IPS-18c (cell line): ENCODE measurements at regions not wholly inside any gene's neighbourhood (a gene's known extent, or its start where the extent isn't known, plus 50 kb on each side); places are given as distances from the start of the nearest gene placed in this dataset.

Experiments
- H3K4me3 ChIP-seq: 2 replicates; pipeline ENCODE4 v1.7.0; 2013; ENCODE audit warnings: low read depth, mild to moderate bottlenecking, low read length, moderate library complexity; ENCODE audit not compliant: insufficient read depth
- H3K9me3 ChIP-seq: one replicate; pipeline ENCODE4 v1.6.1; 2013; ENCODE audit warnings: mild to moderate bottlenecking, low read length, moderate library complexity; ENCODE audit not compliant: control insufficient read depth, insufficient read depth

DNA sequence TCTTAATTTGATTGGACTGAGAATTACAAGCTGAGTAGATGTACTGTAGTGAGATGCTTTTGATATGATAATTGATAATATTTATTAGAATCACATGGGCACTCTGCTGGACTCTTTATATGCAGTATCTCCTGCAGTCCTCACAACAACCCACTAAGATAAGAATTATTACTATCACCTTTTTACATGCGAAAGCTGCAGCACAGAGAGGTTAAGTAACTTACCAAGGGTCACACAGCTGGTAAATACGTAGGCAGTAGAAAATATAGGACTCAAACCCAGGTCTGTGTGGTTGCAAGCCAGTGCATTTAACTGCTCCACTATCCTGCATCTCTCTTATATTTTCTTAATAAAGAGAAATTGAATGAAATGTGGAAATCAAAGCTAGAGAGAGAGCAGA, 392.8 kb upstream of the RORA start:
- no peaks in the 10 kb centered on the region for H3K9me3 ChIP-seq
- H3K4me3 ChIP-seq: no peak overlapping the region

DNA sequence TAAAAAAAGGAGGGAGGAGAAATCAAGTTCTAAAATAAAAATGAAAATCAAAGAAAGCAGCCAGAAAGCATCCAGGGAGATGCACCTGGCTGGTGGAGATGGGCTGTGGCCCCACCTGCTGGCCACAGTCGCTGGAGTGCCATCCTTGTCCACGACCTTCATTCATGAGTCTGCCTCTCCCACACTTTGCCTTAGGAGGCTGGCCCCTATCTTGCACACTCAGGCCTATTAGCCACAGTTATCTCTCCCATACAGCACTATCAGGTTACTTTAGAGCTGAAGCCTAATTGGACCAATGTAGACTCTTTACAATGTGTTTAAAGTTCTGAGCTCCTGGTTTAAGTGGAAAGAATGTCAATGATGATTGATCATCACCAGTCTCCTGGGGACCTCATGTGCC, 392.0 kb upstream of the RORA start:
- H3K4me3 ChIP-seq: no peak overlapping the region
- no peaks in the 10 kb centered on the region for H3K9me3 ChIP-seq

DNA sequence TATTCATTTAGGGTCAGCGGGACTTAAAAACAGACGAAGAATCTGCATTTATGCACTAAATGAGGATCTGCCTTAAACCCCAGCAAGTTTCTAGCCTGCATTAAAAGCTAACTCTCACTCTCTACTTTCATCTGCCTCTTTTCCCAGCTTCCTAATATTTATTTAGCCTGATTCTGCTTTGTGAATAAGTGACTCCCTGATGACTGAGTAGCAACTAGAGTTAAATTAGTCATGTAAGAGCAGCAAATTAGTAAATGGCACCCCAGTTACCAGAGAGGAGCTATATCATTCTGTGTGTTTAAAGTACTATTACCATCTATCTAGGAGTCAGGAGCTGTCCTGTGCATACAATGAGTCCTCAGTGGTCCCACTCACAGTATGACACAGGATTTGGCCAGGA, 391.0 kb upstream of the RORA start:
- H3K4me3 ChIP-seq: no peak overlapping the region
- H3K9me3 ChIP-seq: no peaks in the 10 kb centered on the region

DNA sequence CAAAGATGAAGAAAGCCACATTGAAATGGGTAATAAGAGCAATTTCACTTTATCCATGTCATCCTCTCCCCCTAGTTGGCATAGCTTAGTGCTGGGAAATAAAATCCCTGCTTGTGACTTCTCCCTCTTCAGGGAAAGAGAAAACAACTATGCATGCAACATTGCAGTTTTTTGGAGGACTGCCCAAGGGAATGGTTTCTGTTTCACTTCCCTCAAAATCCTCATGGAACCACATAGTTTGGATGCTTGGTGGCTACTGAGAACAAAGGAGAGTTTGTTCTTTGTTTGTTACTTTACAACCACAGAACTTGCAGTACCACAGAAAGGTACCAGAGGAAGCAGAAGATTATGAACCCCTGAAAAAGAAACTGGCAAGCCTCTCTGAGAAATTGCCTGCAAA, 384.6 kb upstream of the RORA start:
- H3K4me3 ChIP-seq: no peak overlapping the region
- H3K9me3 ChIP-seq: no peaks in the 10 kb centered on the region

DNA sequence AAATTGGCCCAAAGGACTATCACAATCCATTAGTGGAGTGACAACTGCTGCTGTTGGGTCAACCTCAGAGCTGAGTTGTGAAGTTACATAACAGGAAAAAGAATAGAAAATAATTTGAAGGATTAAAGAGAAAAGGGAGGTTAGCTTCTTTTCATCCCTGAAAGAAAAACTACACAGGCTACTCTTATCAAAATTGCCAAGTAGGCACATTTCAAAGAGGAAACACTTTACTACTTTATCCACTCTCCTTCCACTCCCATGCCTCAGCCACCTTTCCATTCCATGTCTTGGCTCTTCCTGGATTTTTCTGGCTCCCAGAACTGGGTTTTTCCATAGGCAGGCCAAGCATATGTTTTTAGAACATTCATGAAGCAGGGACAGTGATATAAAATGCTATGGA, 384.0 kb upstream of the RORA start:
- H3K9me3 ChIP-seq: no peaks in the 10 kb centered on the region
- no peak overlapping the region for H3K4me3 ChIP-seq

DNA sequence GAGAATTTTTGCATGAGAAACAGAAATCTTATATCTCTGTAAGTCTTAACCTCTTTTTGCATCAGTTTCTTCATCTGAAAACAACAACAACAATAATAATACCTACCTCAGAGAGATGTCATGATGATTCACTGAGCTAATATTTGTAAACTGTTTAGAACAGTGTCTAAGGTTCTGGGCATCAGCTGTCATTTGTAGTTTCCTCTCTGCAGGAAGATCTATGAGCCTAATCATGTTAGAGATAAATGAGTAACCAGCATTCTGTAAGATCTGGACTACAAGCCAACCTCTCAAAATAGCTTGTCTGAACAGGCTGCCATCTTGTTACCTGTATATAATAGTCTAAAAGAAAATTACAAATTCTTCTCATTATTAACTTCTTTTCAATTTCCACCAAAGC, 383.0 kb upstream of the RORA start:
- Histone ChIP-seq H3K9me3 (no peaks in the 10 kb centered on the region), H3K4me3 (no peak overlapping the region)

DNA sequence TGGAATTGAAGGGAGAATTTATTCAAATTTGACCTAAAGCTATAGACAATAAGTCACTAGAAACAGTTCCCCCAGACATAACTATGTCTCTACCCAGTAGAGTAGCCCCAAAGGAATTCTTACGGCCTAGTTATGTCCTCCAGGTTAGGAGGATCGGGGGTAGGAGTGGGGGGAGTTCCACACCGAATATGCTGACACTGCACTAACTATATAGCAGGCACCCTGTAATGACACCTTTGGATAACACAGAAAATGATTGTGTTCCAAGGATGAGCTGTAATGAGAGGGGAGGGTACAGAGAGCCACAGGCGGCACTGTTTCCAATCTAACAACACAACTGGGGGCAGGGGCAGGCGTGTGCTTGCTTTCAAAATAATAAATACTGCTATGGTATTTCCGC, 376.2 kb upstream of the RORA start:
- no peaks in the 10 kb centered on the region for H3K9me3 ChIP-seq
- H3K4me3 ChIP-seq: no peak overlapping the region

DNA sequence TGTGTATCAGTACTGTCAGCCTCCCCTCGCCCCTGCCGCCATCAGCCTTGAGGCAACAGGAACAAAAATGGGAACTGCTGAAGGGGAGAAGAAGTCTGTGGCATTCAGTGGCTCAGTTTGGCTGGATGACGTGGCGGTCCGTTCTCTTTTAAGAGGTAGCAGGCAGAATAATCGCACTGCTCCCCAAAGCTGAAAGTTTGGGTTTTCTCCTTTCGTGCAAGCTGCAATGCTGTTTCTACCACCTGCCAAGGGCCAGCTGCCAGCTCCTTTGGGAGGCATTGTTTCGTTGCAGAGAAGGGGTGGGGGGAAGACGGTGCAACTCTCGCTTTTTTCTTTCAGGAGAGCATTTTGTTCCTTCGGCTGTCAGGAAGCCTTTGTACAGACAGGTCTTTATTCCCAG, 369.6 kb upstream of the RORA start:
- no peaks in the 10 kb centered on the region for H3K9me3 ChIP-seq

DNA sequence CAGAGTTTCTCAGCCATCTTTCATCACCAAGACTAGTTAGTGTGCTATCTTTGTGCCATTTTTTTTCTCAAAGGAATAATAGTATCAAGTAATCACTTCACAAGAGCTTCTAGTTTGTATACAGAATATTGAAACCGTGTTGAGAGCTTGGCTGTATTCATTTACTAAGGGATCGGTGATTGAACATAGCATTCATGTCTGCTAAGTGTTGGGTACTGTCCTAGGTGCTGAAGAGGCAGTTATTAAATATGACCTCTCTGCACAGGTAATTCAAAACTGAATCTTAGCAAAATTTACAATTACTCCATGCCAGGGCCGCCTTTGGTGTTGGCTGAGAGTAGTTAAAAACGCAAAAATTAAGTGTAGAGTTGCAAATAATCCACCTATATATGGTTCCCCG, 355.3 kb upstream of the RORA start:
- Histone ChIP-seq H3K9me3 (no peaks in the 10 kb centered on the region), H3K4me3 (no peak overlapping the region)

More for the DNA sequence above, 369.6 kb upstream of the RORA start:
- no peak overlapping the region for H3K4me3 ChIP-seq

DNA sequence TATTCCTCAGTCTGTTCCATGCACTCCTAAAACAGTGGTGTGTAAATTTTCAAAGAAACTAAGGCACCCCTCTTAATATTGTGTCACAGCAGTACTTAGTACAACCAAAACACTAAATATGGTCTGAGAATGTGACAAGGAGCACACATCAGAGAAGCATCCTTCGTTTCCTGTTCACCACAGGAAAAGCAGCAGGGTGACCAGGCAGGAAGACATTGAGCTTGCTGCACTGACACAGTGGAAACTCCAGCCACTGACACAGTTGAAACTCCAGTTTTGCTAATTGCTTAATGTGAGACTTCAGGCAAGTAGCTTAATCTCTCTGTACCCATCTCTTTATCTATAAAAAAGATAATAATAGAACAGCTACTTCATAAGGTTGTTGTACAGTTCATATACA, 353.0 kb upstream of the RORA start:
- Histone ChIP-seq H3K4me3 (no peak overlapping the region), H3K9me3 (no peaks in the 10 kb centered on the region)

DNA sequence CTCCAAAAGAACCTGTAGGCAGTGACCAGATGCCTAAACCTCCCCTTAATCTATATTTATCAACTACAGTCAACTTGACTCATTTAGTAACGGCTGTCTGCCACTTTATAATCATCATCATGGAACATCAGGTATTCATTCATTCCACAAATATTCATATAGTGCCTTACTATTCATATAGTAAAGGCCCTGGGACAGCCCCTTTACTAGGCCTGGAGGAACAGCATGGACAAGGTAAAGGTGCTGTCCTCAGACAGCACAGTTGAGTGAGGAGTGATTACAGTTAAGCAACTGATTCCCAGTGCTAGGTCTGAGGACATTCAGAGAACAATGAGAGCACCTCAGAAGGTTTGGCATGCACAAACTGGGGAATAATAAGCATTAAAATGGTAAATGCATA, 346.5 kb upstream of the RORA start:
- no peak overlapping the region for H3K4me3 ChIP-seq
- no peaks in the 10 kb centered on the region for H3K9me3 ChIP-seq

DNA sequence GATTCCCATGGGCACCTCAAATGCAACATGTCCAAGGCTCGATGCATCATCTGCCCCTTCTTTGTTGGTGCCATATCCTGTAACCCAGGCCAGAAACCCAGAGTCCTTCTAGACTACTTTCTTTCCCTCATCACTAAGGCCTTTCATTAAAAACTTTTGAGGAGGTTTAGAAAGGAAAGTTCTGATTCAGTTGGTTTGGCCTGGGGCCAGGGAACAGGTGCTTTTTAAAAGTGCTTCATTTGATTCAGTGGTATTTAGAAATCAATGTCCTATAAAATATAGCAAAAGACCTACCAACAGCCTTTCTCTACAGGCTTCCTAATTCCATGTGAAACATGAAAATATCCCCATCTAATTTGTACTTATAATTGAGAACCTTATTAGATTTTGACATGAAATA, 341.9 kb upstream of the RORA start:
- Histone ChIP-seq H3K4me3 (no peak overlapping the region), H3K9me3 (no peaks in the 10 kb centered on the region)

DNA sequence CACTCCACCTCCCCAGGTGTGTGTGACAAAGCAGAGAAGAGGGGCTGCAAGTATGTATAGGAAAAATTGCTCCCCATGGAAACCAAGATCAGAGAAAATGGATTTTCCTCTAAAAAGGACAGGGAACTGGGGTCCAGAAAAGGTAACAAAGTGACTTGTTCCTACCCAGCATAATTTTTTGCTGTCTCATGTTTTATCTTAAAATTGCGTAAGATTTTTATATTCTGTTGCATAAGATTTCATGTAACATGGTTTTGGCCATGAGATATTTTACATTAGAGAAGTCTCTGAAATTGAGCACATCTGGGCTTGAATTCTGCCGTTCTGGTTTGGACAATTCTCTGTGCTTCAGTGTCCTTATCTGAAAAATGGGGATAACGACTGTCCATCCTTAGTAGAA, 335.7 kb upstream of the RORA start:
- Histone ChIP-seq H3K4me3 (no peak overlapping the region), H3K9me3 (no peaks in the 10 kb centered on the region)

DNA sequence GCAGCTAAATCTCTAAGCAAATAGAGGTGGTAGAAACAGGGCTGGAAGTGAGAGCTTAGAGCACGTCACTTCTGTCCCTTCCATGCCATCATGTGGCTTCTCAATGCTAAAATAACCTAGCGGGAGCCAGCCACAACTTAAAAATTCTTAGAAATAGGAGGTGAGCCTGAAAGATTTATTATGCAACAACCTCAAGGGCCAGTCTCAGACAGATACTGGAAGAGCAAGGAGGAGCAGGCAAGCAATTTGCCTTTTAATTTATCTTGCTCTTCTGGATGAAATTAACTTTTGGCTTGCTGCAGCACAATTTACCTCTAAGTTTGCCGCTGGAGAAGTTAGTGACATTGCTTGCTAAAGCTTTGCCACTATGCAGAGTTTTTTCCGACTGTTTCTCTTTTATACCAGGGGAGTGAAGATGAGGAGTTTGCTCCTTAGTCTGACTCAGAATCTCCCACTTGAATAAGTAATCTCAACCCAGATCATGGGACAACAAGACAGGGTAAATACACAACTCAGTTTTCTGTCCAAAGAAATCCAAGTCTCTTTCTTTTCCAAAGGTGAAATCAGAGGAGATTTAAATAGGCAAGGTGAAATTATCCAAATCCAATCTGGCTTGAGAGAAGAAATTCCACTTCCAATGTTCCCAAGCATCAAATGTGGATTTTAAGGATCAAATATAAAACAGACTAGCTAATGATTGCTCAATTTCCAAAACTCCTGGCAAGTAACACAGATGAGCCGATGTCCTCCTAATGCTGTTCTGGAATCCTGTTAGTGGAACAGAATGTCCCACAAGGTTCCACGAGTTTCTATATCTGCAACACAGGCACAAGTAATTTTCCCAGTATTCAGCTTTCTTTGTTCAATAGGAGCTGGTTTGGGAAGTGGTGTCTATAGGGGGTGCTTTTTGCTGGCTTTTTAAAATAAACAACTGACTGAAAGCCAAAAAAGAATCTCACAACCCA, 329.4 kb upstream of the RORA start:
- Histone ChIP-seq H3K9me3 (no peaks in the 10 kb centered on the region), H3K4me3 (no peak overlapping the region)

DNA sequence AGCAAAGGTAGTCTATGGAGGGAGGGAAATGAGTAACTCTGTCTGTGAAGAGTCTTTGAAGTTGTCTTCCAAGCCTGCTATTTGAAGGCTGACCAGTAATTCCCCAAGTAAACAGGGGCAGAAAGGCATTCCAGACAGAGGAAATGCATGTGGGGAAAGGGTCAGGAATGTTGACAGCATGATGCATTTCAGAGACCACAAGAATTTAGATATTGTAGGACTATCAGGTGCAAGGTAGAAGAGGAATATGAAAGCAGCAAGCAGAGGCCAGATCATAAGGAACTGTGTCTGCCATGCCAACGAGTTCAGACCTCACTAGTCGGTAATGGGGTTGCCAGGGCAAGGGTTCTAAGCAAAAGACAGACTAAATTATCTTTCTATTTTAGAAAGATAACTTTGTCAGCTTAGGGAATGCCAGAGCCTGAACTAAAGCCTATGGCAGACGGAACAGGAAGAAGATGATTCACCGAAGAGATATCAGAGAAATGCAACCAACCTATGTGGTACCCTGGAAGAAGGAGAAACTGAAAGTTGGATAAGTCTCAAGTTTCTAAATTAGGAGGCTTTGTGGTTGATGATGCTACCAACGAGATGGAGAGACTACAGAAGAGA, 327.0 kb upstream of the RORA start:
- Histone ChIP-seq H3K4me3 (no peak overlapping the region), H3K9me3 (no peaks in the 10 kb centered on the region)

DNA sequence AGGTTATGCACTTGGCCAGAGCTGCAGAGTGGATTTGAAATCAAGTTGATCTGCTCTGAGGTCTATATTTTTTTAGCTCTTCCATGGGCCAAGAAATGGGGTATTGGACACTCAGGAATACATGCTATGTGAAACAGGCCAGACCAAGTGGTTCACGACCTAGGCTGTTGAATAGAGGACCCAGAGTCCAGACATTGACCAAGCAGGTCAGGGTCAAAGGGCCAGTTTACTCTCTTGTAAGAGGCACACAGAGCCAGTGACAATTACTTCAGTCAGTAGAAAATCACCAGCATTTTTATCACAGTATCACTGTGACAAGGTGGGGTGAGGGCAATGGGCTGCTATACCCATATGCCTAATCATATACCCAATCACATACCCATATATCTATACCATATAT, 320.6 kb upstream of the RORA start:
- no peak overlapping the region for H3K4me3 ChIP-seq

DNA sequence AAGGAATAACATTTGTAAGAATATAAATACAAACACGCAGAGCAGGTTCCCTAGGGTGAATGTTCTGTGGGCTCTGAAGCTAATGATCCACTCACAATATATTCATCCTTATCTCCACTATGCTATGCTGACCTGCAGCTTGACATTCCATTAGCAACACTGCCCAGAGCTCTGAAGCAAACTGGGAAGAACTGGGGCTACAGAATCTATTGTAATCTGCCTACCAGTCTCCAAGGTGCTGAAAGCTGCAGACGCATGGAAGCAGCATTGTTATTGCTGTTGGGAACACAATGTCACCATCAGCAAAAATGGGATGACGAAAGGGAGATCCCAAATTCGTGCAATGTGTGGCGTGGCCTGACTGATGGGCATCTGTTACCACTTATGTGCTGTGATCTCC, 316.7 kb upstream of the RORA start:
- Histone ChIP-seq H3K4me3 (no peak overlapping the region), H3K9me3 (no peaks in the 10 kb centered on the region)

More for the DNA sequence above, 320.6 kb upstream of the RORA start:
- no peaks in the 10 kb centered on the region for H3K9me3 ChIP-seq

DNA sequence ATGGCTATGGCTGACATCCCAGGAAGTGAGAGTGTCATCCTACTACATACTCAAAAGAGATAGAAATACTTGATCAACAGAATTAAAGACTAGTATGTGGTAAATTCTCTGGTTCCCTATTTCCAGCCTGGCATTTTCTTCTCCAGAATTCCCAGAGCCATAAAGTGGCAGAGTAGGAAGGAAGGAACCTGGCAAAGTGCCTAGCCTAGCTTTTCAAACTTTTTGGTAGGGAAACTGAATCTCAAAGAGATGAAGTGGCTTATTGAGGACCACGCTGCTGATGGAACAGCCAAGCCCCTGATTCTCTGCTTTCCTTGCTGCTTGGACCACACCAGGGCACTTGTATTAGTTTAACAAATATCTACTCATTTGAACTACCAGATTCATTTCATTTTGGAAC, 312.4 kb upstream of the RORA start:
- Histone ChIP-seq H3K4me3 (no peak overlapping the region), H3K9me3 (no peaks in the 10 kb centered on the region)
